Neuronal stem cell (in vitro differentiated cells): ENCODE measurements at regions not wholly inside any gene's neighbourhood (a gene's known extent, or its start where the extent isn't known, plus 50 kb on each side); places are given as distances from the start of the nearest gene placed in this dataset.

Experiments used
- DNase-seq: peaks from one replicate; pipeline ENCODE4 v3.0.0-alpha.2; 2013; ENCODE audit warnings: low spot score
- H2AFZ ChIP-seq: one replicate; pipeline ENCODE4 v1.6.1; 2013; ENCODE audit warnings: mild to moderate bottlenecking, low read length, inconsistent platforms
- H2AK5ac ChIP-seq: 2 replicates; pipeline ENCODE4 v1.6.1; 2013; ENCODE audit warnings: low read depth, mild to moderate bottlenecking, inconsistent platforms, low read length, moderate library complexity, mixed read lengths
- H2BK120ac ChIP-seq: 2 replicates; pipeline ENCODE4 v1.6.1; 2013; ENCODE audit warnings: low read depth, mild to moderate bottlenecking, inconsistent platforms, low read length, moderate library complexity, mixed read lengths
- H2BK12ac ChIP-seq: one replicate; pipeline ENCODE4 v1.6.1; 2013; ENCODE audit warnings: low read length, inconsistent platforms
- H2BK15ac ChIP-seq: 2 replicates; pipeline ENCODE4 v1.6.1; 2013; ENCODE audit warnings: mild to moderate bottlenecking, low read length, inconsistent platforms, mixed read lengths
- H2BK5ac ChIP-seq: one replicate; pipeline ENCODE4 v1.6.1; 2013; ENCODE audit warnings: inconsistent platforms, mild to moderate bottlenecking, low read length, moderate library complexity
- H3K14ac ChIP-seq: one replicate; pipeline ENCODE4 v1.6.1; 2013; ENCODE audit warnings: low read length, inconsistent platforms
- H3K18ac ChIP-seq: 2 replicates; pipeline ENCODE4 v1.6.1; 2013; ENCODE audit warnings: low read length, inconsistent platforms
- H3K23ac ChIP-seq: 2 replicates; pipeline ENCODE4 v1.6.1; 2013; ENCODE audit warnings: low read depth, mild to moderate bottlenecking, mixed read lengths, low read length, inconsistent platforms; ENCODE audit not compliant: poor library complexity
- H3K27ac ChIP-seq: replicated peaks from 3 replicates; pipeline ENCODE4 v1.5.1; 2013; ENCODE audit warnings: low read length, inconsistent platforms
- H3K27me3 ChIP-seq, 3 experiments: 2 replicates each; pipeline ENCODE4 v1.6.1; 2013; ENCODE audit warnings: low read length in 3 of 3, mild to moderate bottlenecking in 2 of 3, inconsistent platforms in 1 of 3, low read depth in 1 of 3, mixed read lengths in 1 of 3, moderate library complexity in 1 of 3; ENCODE audit not compliant: control insufficient read depth in 3 of 3, insufficient read depth in 3 of 3
- H3K36me3 ChIP-seq, 2 donors: replicated peaks in 1 of 2; 2 replicates each; pipeline ENCODE4 v1.6.1; 2013; ENCODE audit warnings: low read length in 2 of 2; ENCODE audit not compliant: control insufficient read depth in 2 of 2, insufficient read depth in 2 of 2
- H3K4ac ChIP-seq: 2 replicates; pipeline ENCODE4 v1.6.1; 2013; ENCODE audit warnings: inconsistent platforms, mild to moderate bottlenecking, low read length, moderate library complexity
- H3K4me1 ChIP-seq, 2 donors: 1 replicate in 1 of 2; 2 replicates in 1 of 2; pipeline ENCODE4 v1.6.1; 2013; ENCODE audit warnings: low read length in 2 of 2, low read depth in 1 of 2; ENCODE audit not compliant: control insufficient read depth in 2 of 2, insufficient read depth in 1 of 2
- H3K4me2 ChIP-seq: one replicate; pipeline ENCODE4 v1.6.1; 2013; ENCODE audit warnings: mild to moderate bottlenecking, low read length, inconsistent platforms; ENCODE audit not compliant: insufficient read depth, poor library complexity, severe bottlenecking
- H3K4me3 ChIP-seq, 2 donors: 2 replicates each; pipeline ENCODE4 v1.5.1; 2013; ENCODE audit warnings: low read length in 2 of 2, mild to moderate bottlenecking in 2 of 2, inconsistent platforms in 1 of 2, moderate library complexity in 1 of 2
- H3K79me1 ChIP-seq: one replicate; pipeline ENCODE4 v1.6.1; 2013; ENCODE audit warnings: low read depth, mild to moderate bottlenecking, inconsistent platforms, low read length, moderate library complexity
- H3K9ac ChIP-seq: one replicate; pipeline ENCODE4 v1.6.1; 2013; ENCODE audit warnings: mild to moderate bottlenecking, low read depth, low read length, inconsistent platforms; ENCODE audit not compliant: poor library complexity
- H3K9me3 ChIP-seq, 2 donors: replicated peaks in 1 of 2; 2 replicates each; pipeline versions ENCODE3 to v1.6.1; 2013; ENCODE audit warnings: low read length in 2 of 2, mild to moderate bottlenecking in 2 of 2, inconsistent platforms in 1 of 2, low read depth in 1 of 2, mixed read lengths in 1 of 2, moderate library complexity in 1 of 2; ENCODE audit not compliant: control insufficient read depth in 2 of 2, insufficient read depth in 1 of 2
- H4K8ac ChIP-seq: one replicate; pipeline ENCODE4 v1.6.1; 2013; ENCODE audit warnings: low read depth, mild to moderate bottlenecking, inconsistent platforms, low read length, moderate library complexity
- H4K91ac ChIP-seq: one replicate; pipeline ENCODE4 v1.6.1; 2013; ENCODE audit warnings: low read length, low read depth, mild to moderate bottlenecking, inconsistent platforms; ENCODE audit not compliant: poor library complexity
- WGBS, 2 donors: extraction: QIAGEN DNeasy Blood & Tissue Kit; methylation state at CpG; one replicate each; pipeline ENCODE4 v1.1.7; 2013; ENCODE audit warnings: missing lambda C conversion rate in 2 of 2, mixed read lengths in 1 of 2; ENCODE audit not compliant: insufficient read length in 2 of 2, insufficient replicate concordance in 1 of 2; ENCODE audit errors: extremely low coverage in 2 of 2; 5-methylcytosine and 5-hydroxymethylcytosine counted together

DNA sequence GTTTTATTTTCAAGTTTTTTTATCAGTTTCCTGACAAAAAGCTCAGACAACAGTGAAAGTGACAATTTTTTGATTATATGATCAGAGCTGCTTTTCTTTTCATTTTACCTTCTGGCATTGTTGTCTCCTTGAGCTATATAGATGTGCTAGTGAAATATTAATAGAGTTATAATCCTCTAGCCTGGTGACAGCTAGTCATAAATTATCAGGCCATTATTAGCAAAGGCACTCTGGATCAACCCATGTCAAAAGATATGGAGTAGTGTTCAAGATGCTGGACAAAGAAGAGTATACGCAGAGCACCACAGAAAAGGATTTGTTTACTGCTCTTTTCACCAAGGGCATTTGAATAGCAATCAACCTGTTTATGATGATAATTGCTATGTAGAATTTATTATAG lies 1230.1 kb downstream of the HACE1 start:
- H3K4me2 ChIP-seq, result no peak overlapping the region
- H3K14ac ChIP-seq, result no peak overlapping the region
- no peaks in the 10 kb centered on the region for H3K9me3 ChIP-seq
- WGBS, 2 donors, result no CpG with 5 or more reads among the region's 1 CpG
- no peaks in the 10 kb centered on the region for H3K4me1 ChIP-seq
- H4K8ac ChIP-seq, result no peak overlapping the region
- no peak overlapping the region for H2BK120ac ChIP-seq
- no peak overlapping the region for H2AK5ac ChIP-seq
- H3K27me3 ChIP-seq, result no peaks in the 10 kb centered on the region
- H3K36me3 ChIP-seq, result no peaks in the 10 kb centered on the region
- no peak for DNase-seq
- H3K18ac ChIP-seq, result no peak overlapping the region
- H3K9ac ChIP-seq, result no peak overlapping the region
- no peak overlapping the region for H2AFZ ChIP-seq
- no peak overlapping the region for H3K23ac ChIP-seq
- no peak overlapping the region for H3K4ac ChIP-seq
- H2BK12ac ChIP-seq, result no peak overlapping the region
- H3K27ac ChIP-seq, result no peak overlapping the region
- no peak overlapping the region for H4K91ac ChIP-seq
- H3K79me1 ChIP-seq, result no peaks in the 10 kb centered on the region
- no peak overlapping the region for H2BK5ac ChIP-seq
- no peak overlapping the region for H3K4me3 ChIP-seq
- H2BK15ac ChIP-seq, result no peak overlapping the region

DNA sequence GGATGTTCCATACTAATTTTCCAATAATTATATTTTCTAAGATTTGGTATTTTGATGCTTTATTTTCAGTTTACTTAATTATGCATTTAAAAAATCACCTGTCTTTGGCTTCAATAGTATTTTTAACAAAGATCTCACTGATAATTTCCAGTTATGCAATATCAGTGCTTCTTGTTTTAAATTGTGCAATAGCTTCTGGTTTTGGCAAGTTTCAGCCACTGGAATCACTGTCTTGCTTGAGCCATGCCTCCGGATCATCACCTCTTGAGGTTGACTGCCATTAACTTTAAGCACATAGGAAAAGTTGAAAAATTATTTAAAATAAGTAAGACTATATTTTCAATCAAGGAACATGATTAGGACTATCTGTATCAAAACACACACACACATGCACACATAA lies 1242.1 kb downstream of the HACE1 start:
- H3K27ac ChIP-seq, result no peak overlapping the region
- no peak overlapping the region for H3K4me3 ChIP-seq
- H2AFZ ChIP-seq, result no peak overlapping the region
- H3K4me1 ChIP-seq, result peaks cover 0 to 1% of the 10 kb centered on the region in 2 donors
- no peak overlapping the region for H3K23ac ChIP-seq
- no peak overlapping the region for H3K18ac ChIP-seq
- H2BK120ac ChIP-seq, result no peak overlapping the region
- no peak overlapping the region for H2AK5ac ChIP-seq
- no peak for DNase-seq
- H4K91ac ChIP-seq, result no peak overlapping the region
- no peak overlapping the region for H2BK5ac ChIP-seq
- H3K9ac ChIP-seq, result no peak overlapping the region
- WGBS, 2 donors, result no CpG with 5 or more reads among the region's 1 CpG
- no peak overlapping the region for H3K4me2 ChIP-seq
- no peak overlapping the region for H3K4ac ChIP-seq
- no peaks in the 10 kb centered on the region for H3K9me3 ChIP-seq
- no peaks in the 10 kb centered on the region for H3K79me1 ChIP-seq
- no peak overlapping the region for H2BK15ac ChIP-seq
- H2BK12ac ChIP-seq, result no peak overlapping the region
- H3K27me3 ChIP-seq, result no peaks in the 10 kb centered on the region
- no peak overlapping the region for H4K8ac ChIP-seq
- H3K14ac ChIP-seq, result no peak overlapping the region
- H3K36me3 ChIP-seq, result no peaks in the 10 kb centered on the region

DNA sequence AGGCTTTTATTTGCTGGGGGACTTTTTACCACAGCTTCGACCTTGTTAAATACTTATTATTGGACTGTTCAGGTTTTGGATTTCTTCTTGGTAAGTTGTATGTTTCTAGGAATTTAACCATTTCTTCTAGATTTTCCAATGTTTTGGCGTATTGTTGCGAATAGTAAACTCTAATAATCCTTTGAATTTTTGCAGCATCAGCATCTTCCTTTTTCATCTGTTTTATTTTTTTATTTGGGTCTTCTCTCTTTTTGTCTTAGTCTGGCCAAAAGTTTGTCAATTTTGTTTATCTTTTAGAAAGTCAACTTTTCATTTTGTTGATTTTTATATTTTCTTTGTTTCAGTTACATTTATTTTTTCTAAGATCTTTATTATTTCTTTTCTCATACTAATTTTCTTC lies 1272.0 kb downstream of the HACE1 start:
- no CpG with 5 or more reads among the region's 3 CpGs for WGBS, 2 donors
- no peak overlapping the region for H3K9ac ChIP-seq
- no peaks in the 10 kb centered on the region for H3K79me1 ChIP-seq
- no peak overlapping the region for H2BK120ac ChIP-seq
- H3K18ac ChIP-seq, result no peak overlapping the region
- no peak overlapping the region for H2BK12ac ChIP-seq
- no peak overlapping the region for H3K14ac ChIP-seq
- no peak overlapping the region for H3K4me2 ChIP-seq
- H3K27ac ChIP-seq, result no peak overlapping the region
- no peaks in the 10 kb centered on the region for H3K27me3 ChIP-seq
- H4K91ac ChIP-seq, result no peak overlapping the region
- H4K8ac ChIP-seq, result no peak overlapping the region
- H2BK15ac ChIP-seq, result no peak overlapping the region
- no peak overlapping the region for H2BK5ac ChIP-seq
- no peaks in the 10 kb centered on the region for H3K4me1 ChIP-seq
- H3K4me3 ChIP-seq, result no peak overlapping the region
- no peak overlapping the region for H3K23ac ChIP-seq
- no peak overlapping the region for H2AK5ac ChIP-seq
- no peak for DNase-seq
- no peak overlapping the region for H3K4ac ChIP-seq
- no peak overlapping the region for H2AFZ ChIP-seq
- no peaks in the 10 kb centered on the region for H3K9me3 ChIP-seq
- H3K36me3 ChIP-seq, result no peaks in the 10 kb centered on the region

DNA sequence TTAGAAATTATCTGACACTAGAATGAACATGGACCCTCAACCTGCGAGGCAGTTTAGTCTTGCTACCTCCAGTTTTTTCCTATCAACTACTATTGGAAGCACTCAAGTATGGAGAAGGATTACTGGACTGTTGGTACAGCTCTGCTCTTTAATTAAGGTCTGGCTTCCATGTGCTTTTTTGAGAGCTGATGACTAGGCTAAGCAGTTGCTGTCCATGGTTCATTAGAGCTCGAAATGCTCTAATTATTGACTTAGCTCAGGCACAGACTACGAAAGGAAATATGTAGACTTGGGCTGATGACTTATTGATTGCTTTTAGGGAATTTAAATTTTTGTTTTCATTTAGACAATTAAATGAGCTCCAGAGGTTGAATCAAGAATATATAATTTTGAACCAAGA lies 1281.6 kb downstream of the HACE1 start:
- H2BK12ac ChIP-seq, result no peak overlapping the region
- no peak overlapping the region for H3K23ac ChIP-seq
- no peak overlapping the region for H3K27ac ChIP-seq
- no peaks in the 10 kb centered on the region for H3K36me3 ChIP-seq
- no peak overlapping the region for H3K4me3 ChIP-seq
- no peak overlapping the region for H2BK5ac ChIP-seq
- no peak overlapping the region for H4K91ac ChIP-seq
- no peaks in the 10 kb centered on the region for H3K4me1 ChIP-seq
- H2BK120ac ChIP-seq, result no peak overlapping the region
- H2BK15ac ChIP-seq, result no peak overlapping the region
- H3K9ac ChIP-seq, result no peak overlapping the region
- no peak for DNase-seq
- H3K14ac ChIP-seq, result no peak overlapping the region
- no peak overlapping the region for H3K18ac ChIP-seq
- H3K9me3 ChIP-seq, result no peaks in the 10 kb centered on the region
- no peak overlapping the region for H2AK5ac ChIP-seq
- no CpG with 5 or more reads among the region's 3 CpGs for WGBS, 2 donors
- no peaks in the 10 kb centered on the region for H3K79me1 ChIP-seq
- no peak overlapping the region for H3K4me2 ChIP-seq
- no peaks in the 10 kb centered on the region for H3K27me3 ChIP-seq
- H2AFZ ChIP-seq, result no peak overlapping the region
- no peak overlapping the region for H4K8ac ChIP-seq
- H3K4ac ChIP-seq, result no peak overlapping the region
